ENCODE measurements at regions not wholly inside any gene's neighbourhood (a gene's known extent, or its start where the extent isn't known, plus 50 kb on each side); places are given as distances from the start of the nearest gene placed in this dataset.

GRCh38 chrX:20693078-20693477 lies 426.4 kb upstream of the RPS6KA3 start (continued):
- TF ChIP-seq MAX (IDR thresholded peaks at IDR 0.05; ENCODE audit: low read depth) = no peak
- no peak for TF ChIP-seq SIN3A (IDR thresholded peaks at IDR 0.05; ENCODE audit: borderline replicate concordance, low read depth, low read length)
- no peak for TF ChIP-seq SMC3 (IDR thresholded peaks at IDR 0.05; ENCODE audit: low read depth, low read length)

- no peak for TF ChIP-seq MXI1 (IDR thresholded peaks at IDR 0.05; ENCODE audit: low read depth, low read length)
- no peak for TF ChIP-seq EZH2phosphoT487 (IDR thresholded peaks at IDR 0.05; ENCODE audit: borderline replicate concordance, low read depth)
- TF ChIP-seq SMC3 (IDR thresholded peaks at IDR 0.05; ENCODE audit: low read depth, low read length) = no peak
- TF ChIP-seq JUND (IDR thresholded peaks at IDR 0.05) = no peak
- TF ChIP-seq CTCF (IDR thresholded peaks at IDR 0.05) = no peak
- no peak for TF ChIP-seq NRF1 (IDR thresholded peaks at IDR 0.05; ENCODE audit: low read depth, low read length)
- no peak for TF ChIP-seq RAD21 (IDR thresholded peaks at IDR 0.05; ENCODE audit: low read length)
- TF ChIP-seq MEF2A (IDR thresholded peaks at IDR 0.05; ENCODE audit: borderline replicate concordance, low read depth) = no peak
- no peak for TF ChIP-seq TCF12 (IDR thresholded peaks at IDR 0.05)
- TF ChIP-seq TEAD4 (IDR thresholded peaks at IDR 0.05; ENCODE audit: borderline replicate concordance, insufficient read depth) = no peak
- no peak for TF ChIP-seq YY1 (IDR thresholded peaks at IDR 0.05; ENCODE audit: low read depth)
- TF ChIP-seq REST (IDR thresholded peaks at IDR 0.05; ENCODE audit: low read depth, low read length) = no peak
- TF ChIP-seq ELF1 (IDR thresholded peaks at IDR 0.05) = no peak
- TF ChIP-seq PBX3 (IDR thresholded peaks at IDR 0.05) = no peak
- TF ChIP-seq GATA2 (CRISPR knock-in tag; IDR thresholded peaks at IDR 0.05) = no peak
- TF ChIP-seq MAX (IDR thresholded peaks at IDR 0.05; ENCODE audit: low read depth) = no peak
- no peak for TF ChIP-seq ZBTB33 (IDR thresholded peaks at IDR 0.05; ENCODE audit: borderline replicate concordance, low read depth)
- no peak for TF ChIP-seq EP300 (IDR thresholded peaks at IDR 0.05; ENCODE audit: borderline replicate concordance in 1 of 2, low read depth in 1 of 2, low read length in 1 of 2)
- TF ChIP-seq SIN3A (IDR thresholded peaks at IDR 0.05; ENCODE audit: borderline replicate concordance, low read depth, low read length) = no peak
- no peak for TF ChIP-seq TAF1 (IDR thresholded peaks at IDR 0.05; ENCODE audit: borderline replicate concordance, low read depth, low read length)
- Histone ChIP-seq H3K27ac (ENCODE audit: low read depth in 2 of 2, low read length in 1 of 2) (no peak overlapping the region), H4K20me1 (ENCODE audit: insufficient read depth) (no peaks in the 10 kb centered on the region), H2AFZ (ENCODE audit: low read depth) (no peak overlapping the region), H3K9me2 (no peaks in the 10 kb centered on the region), H3K27me3 (ENCODE audit: insufficient read depth) (no peaks in the 10 kb centered on the region), H3F3A (replicated peaks; ENCODE audit: insufficient read depth) (no peaks in the 10 kb centered on the region), H3K9me3 (no peaks in the 10 kb centered on the region), H3K9ac (no peak overlapping the region), H3K4me2 (no peak overlapping the region), H3K79me2 (ENCODE audit: insufficient read depth) (no peaks in the 10 kb centered on the region), H3K4me3 (ENCODE audit: low read depth in 2 of 2, low read length in 1 of 2) (no peak overlapping the region), H3K36me3 (replicated peaks in 1 of 2; ENCODE audit: control insufficient read depth in 1 of 2, insufficient read depth in 2 of 2, low read length in 1 of 2) (no peaks in the 10 kb centered on the region), H3K4me1 (ENCODE audit: control insufficient read depth in 1 of 2, insufficient read depth in 2 of 2, low read depth in 1 of 2, low read length in 1 of 2) (no peaks in the 10 kb centered on the region)
- 50% methylated on average over 7 of the region's 7 CpGs for WGBS (ENCODE audit: low lambda C conversion rate)
- ChIA-PET POLR2A (no interaction called here), CTCF (no interaction called here)
- no peak for DNase-seq
Observed at GRCh38 chrX:20686256-20686655, 419.5 kb upstream of the RPS6KA3 start.
